GM12878 (cell line): ENCODE measurements at regions not wholly inside any gene's neighbourhood (a gene's known extent, or its start where the extent isn't known, plus 50 kb on each side); places are given as distances from the start of the nearest gene placed in this dataset.

Source experiments
- ATAC-seq: fragments of 200-7000 bp; cut with Tn5 transposase; 3 replicates; pipeline ENCODE4 v1.9.1; 2020; ENCODE audit warnings: mild to moderate bottlenecking, moderate library complexity
- BruUV-seq: library from RNA; stranded (reverse); fragments of 400-500 nt; replicated peaks from 2 replicates; lab custom pipeline; 2021; lab: Mats Ljungman, UMichigan
- CTCF ChIA-PET: fragments of 300-600 bp; sonication (Branson Sonifier 250); formaldehyde crosslinking; extraction: SDS; loops from one replicate; lab custom pipeline; 2021; ENCODE audit warnings: inconsistent platforms; lab: Yijun Ruan, JAX
- POLR2A ChIA-PET: fragments of 350-600 bp; formaldehyde crosslinking; extraction: SDS; loops from one replicate; lab custom pipeline; 2021; ENCODE audit warnings: inconsistent platforms; lab: Charles Lee
- RAD21 ChIA-PET: fragments of 300-600 bp; sonication (Branson Sonifier 250); formaldehyde crosslinking; loops from one replicate; lab custom pipeline; 2023; ENCODE audit warnings: antibody characterized with exemption; ENCODE audit not compliant: unreplicated experiment; lab: Charles Lee
- SMC1A ChIA-PET: fragments of 300-600 bp; sonication (Branson Sonifier 250); formaldehyde crosslinking; loops from one replicate; lab custom pipeline; 2023; ENCODE audit not compliant: unreplicated experiment, uncharacterized antibody; lab: Charles Lee
- DNase-seq: peaks from one replicate; pipeline ENCODE4 v3.0.0-alpha.2; 2011; ENCODE audit warnings: low read depth, low spot score
- FAIRE-seq: peaks from 3 replicates; lab custom pipeline; 2011; peaks lifted over from hg19 to GRCh38; lab: Jason Lieb, UNC
- H2AFZ ChIP-seq: 2 replicates; pipeline ENCODE4 v1.6.0; 2011; ENCODE audit warnings: low read depth, low read length, control low read depth; ENCODE audit not compliant: control insufficient read depth
- H3K27ac ChIP-seq: 2 replicates; pipeline ENCODE4 v1.5.1; 2011; ENCODE audit warnings: control low read depth; ENCODE audit not compliant: control insufficient read depth, insufficient read depth
- H3K27me3 ChIP-seq, 2 experiments: replicated peaks in 1 of 2; 2 replicates each; pipeline versions ENCODE4 v1.6.0 to v1.6.1; 2011; ENCODE audit warnings: low read length in 1 of 2; ENCODE audit not compliant: control insufficient read depth in 2 of 2, insufficient read depth in 2 of 2
- H3K36me3 ChIP-seq, 2 experiments: 2 replicates each; pipeline ENCODE4 v1.5.1; 2011; ENCODE audit warnings: low read length in 1 of 2; ENCODE audit not compliant: control insufficient read depth in 2 of 2, insufficient read depth in 2 of 2
- H3K4me1 ChIP-seq: 2 replicates; pipeline ENCODE4 v1.6.1; 2011; ENCODE audit warnings: mild to moderate bottlenecking, low read length, moderate library complexity, mixed read lengths; ENCODE audit not compliant: control insufficient read depth, insufficient read depth
- H3K4me2 ChIP-seq: 2 replicates; pipeline ENCODE4 v1.6.0; 2011; ENCODE audit warnings: control low read depth; ENCODE audit not compliant: control insufficient read depth, insufficient read depth
- H3K4me3 ChIP-seq: fragments of 200-600 bp; sonication (generic); 2 replicates; pipeline ENCODE4 v1.5.1; 2016
- H3K79me2 ChIP-seq: 2 replicates; pipeline ENCODE4 v1.6.0; 2011; ENCODE audit warnings: low read length; ENCODE audit not compliant: control insufficient read depth, insufficient read depth
- H3K9ac ChIP-seq: 2 replicates; pipeline ENCODE4 v1.8.0; 2011; ENCODE audit warnings: low read length, control low read depth, mixed read lengths; ENCODE audit not compliant: control insufficient read depth, insufficient read depth
- H3K9me3 ChIP-seq: replicated peaks from 3 replicates; pipeline ENCODE4 v1.5.1; 2011; ENCODE audit warnings: mild to moderate bottlenecking, low read length; ENCODE audit not compliant: control insufficient read depth, insufficient read depth
- H4K20me1 ChIP-seq: 2 replicates; pipeline ENCODE4 v1.6.0; 2011; ENCODE audit not compliant: control insufficient read depth, insufficient read depth
- CBX3 ChIP-seq: fragments of 200-600 bp; sonication (generic); IDR thresholded peaks from 2 replicates; pipeline ENCODE4 v1.6.1; 2016; ENCODE audit warnings: low read depth, borderline replicate concordance
- CEBPZ ChIP-seq: fragments of 150-350 bp; IDR thresholded peaks from 2 replicates; pipeline ENCODE4 v1.6.1; 2016; ENCODE audit warnings: low read depth, low read length
- NFYB ChIP-seq: IDR thresholded peaks from 2 replicates; pipeline ENCODE4 v1.6.1; 2011; ENCODE audit warnings: low read depth, mild to moderate bottlenecking, low read length, improper control_type of control experiment, moderate library complexity; ENCODE audit not compliant: insufficient read depth
- SIX5 ChIP-seq: IDR thresholded peaks from 2 replicates; pipeline ENCODE4 v1.6.1; 2011; ENCODE audit warnings: mild to moderate bottlenecking, low read depth, low read length, moderate library complexity; ENCODE audit not compliant: severe bottlenecking
- SREBF1 ChIP-seq: IDR thresholded peaks from 2 replicates; pipeline ENCODE4 v1.6.1; 2012; ENCODE audit warnings: mild to moderate bottlenecking, low read length
- STAT1 ChIP-seq: fragments of 450-650 bp; conservative IDR thresholded peaks from 2 replicates; pipeline ENCODE4 v1.6.1; 2014; ENCODE audit warnings: antibody characterized with exemption, mild to moderate bottlenecking
- USF1 ChIP-seq: IDR thresholded peaks from 2 replicates; pipeline ENCODE4 v1.6.1; 2011; ENCODE audit warnings: borderline replicate concordance, low read depth, mild to moderate bottlenecking, moderate library complexity, mixed read lengths, low read length; ENCODE audit not compliant: insufficient read depth; ENCODE audit errors: extremely low read length
- WGBS: methylation state at CpG from one replicate; pipeline ENCODE4 v1.1.6; 2016; ENCODE audit warnings: low lambda C conversion rate; ENCODE audit not compliant: insufficient replicate concordance, insufficient coverage; ENCODE audit errors: missing lambda C conversion rate; 5-methylcytosine and 5-hydroxymethylcytosine counted together
- in situ Hi-C: fragments of 300-500 bp; cut with MboI; formaldehyde crosslinking; loops from 9 replicates; pipeline ENCODE4 v1.14.3; 2018; ENCODE audit warnings: mixed read lengths
- intact Hi-C: fragments of 100-400 bp; cut with micrococcal nuclease; formaldehyde crosslinking; loops from one replicate; pipeline ENCODE4 v1.14.2; 2022; ENCODE audit not compliant: unreplicated experiment

- no peak for TF ChIP-seq CEBPZ
Observed at GRCh38 chr17:65324611-65325342, 187.6 kb downstream of the RGS9 start (continued).

GRCh38 chr17:65323049-65323448 lies 185.9 kb downstream of the RGS9 start:
- TF ChIP-seq CBX3 (no peak), NFYB (peak; percentile 63), SIX5 (peak; percentile 46), SREBF1 (no peak), STAT1 (no peak), USF1 (peak; percentile 22)
- no peak for DNase-seq
- SMC1A ChIA-PET = no interaction called here
- Histone ChIP-seq H3K27me3 (no peaks in the 10 kb centered on the region), H3K4me2 (no peak overlapping the region), H4K20me1 (no peaks in the 10 kb centered on the region), H3K27ac (no peak overlapping the region), H3K4me3 (no peak overlapping the region), H3K9me3 (no peaks in the 10 kb centered on the region), H3K9ac (no peak overlapping the region), H3K36me3 (no peaks in the 10 kb centered on the region), H2AFZ (no peak overlapping the region), H3K79me2 (no peaks in the 10 kb centered on the region), H3K4me1 (no peaks in the 10 kb centered on the region)
- intact Hi-C loops (no loop called here), in situ Hi-C loops (no loop called here)
- BruUV-seq = no TSS peak
- no peak for FAIRE-seq
- ATAC-seq = no peak
- CTCF ChIA-PET = no interaction called here
- 0% methylated on average over 2 of the region's 2 CpGs for WGBS
- POLR2A ChIA-PET = no interaction called here
- RAD21 ChIA-PET = no interaction called here
